ENCODE measurements at regions not wholly inside any gene's neighbourhood (a gene's known extent, or its start where the extent isn't known, plus 50 kb on each side); places are given as distances from the start of the nearest gene placed in this dataset.

DNA sequence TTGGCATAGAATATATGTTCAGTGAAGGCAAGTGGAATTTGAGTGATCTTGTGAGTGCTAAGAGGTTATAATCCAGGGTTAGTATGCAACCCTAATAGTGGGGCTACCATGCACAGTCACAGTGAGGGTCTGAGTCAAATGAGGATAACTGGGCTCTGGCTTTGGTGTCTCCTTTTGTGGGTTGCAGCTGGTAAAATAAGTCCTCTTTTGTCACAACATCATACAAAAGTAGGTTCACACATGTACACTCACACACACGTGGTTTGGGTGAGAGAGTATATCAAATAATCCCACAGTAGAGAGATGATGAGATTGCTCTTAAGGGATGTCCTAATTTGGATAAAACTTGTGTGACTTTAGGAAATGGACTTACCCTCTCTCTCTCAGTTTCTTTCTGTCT, 79.6 kb upstream of the EOLA2 start (continued):
- TF ChIP-seq YY1 (IDR thresholded peaks at IDR 0.05; ENCODE audit: low read depth, low read length) (no peak), SRF (IDR thresholded peaks at IDR 0.05; ENCODE audit: low read depth in 2 of 2, low read length in 2 of 2) (no peak), SPI1 (IDR thresholded peaks at IDR 0.05; ENCODE audit: borderline replicate concordance, insufficient read depth, low read depth, low read length) (no peak), SP1 (IDR thresholded peaks at IDR 0.05; ENCODE audit: low read depth, low read length) (no peak)
- TF ChIP-seq, protein P1, sequence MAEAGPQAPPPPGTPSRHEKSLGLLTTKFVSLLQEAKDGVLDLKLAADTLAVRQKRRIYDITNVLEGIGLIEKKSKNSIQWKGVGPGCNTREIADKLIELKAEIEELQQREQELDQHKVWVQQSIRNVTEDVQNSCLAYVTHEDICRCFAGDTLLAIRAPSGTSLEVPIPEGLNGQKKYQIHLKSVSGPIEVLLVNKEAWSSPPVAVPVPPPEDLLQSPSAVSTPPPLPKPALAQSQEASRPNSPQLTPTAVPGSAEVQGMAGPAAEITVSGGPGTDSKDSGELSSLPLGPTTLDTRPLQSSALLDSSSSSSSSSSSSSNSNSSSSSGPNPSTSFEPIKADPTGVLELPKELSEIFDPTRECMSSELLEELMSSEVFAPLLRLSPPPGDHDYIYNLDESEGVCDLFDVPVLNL (IDR thresholded peaks at IDR 0.05; ENCODE audit: low read depth, low read length) = no peak

GRCh38 chrX:150018931-150019361, 80.7 kb upstream of the EOLA2 start:
- 46% methylated on average over 2 of the region's 2 CpGs for WGBS (ENCODE audit: insufficient coverage, insufficient replicate concordance, low lambda C conversion rate, missing lambda C conversion rate)
- Histone ChIP-seq H3K27ac (ENCODE audit: control insufficient read depth, insufficient read depth) (no peak overlapping the region), H3K27me3 (replicated peaks in 1 of 2; ENCODE audit: control insufficient read depth in 2 of 2, insufficient read depth in 2 of 2, low read length in 1 of 2) (no peaks in the 10 kb centered on the region), H3K4me3 (no peak overlapping the region), H3K9ac (ENCODE audit: control insufficient read depth, insufficient read depth, low read length) (no peak overlapping the region), H3K79me2 (ENCODE audit: control insufficient read depth, insufficient read depth, low read length) (no peaks in the 10 kb centered on the region), H2AFZ (ENCODE audit: control insufficient read depth, low read depth, low read length) (no peak overlapping the region), H3K9me3 (replicated peaks; ENCODE audit: control insufficient read depth, insufficient read depth, low read length) (no peaks in the 10 kb centered on the region), H4K20me1 (ENCODE audit: control insufficient read depth, insufficient read depth) (no peaks in the 10 kb centered on the region), H3K4me1 (ENCODE audit: control insufficient read depth, insufficient read depth, low read length) (no peaks in the 10 kb centered on the region), H3K36me3 (ENCODE audit: control insufficient read depth in 2 of 2, insufficient read depth in 2 of 2, low read length in 1 of 2) (no peaks in the 10 kb centered on the region), H3K4me2 (ENCODE audit: control insufficient read depth, insufficient read depth) (no peak overlapping the region)
- no TSS peak for BruUV-seq (replicated peaks)
- DNase-seq (ENCODE audit: low read depth, low spot score) (no peak), ATAC-seq (no peak), FAIRE-seq (no peak)
- POLR2A ChIA-PET = no interaction called here
- intact Hi-C loops (cut with micrococcal nuclease; ENCODE audit: unreplicated experiment) = no loop called here
- SMC1A ChIA-PET (ENCODE audit: uncharacterized antibody, unreplicated experiment) = no interaction called here
- RAD21 ChIA-PET (ENCODE audit: unreplicated experiment) = no interaction called here
- in situ Hi-C loops (cut with MboI) = no loop called here
- CTCF ChIA-PET = no interaction called here
- no peak for TF ChIP-seq IRF4 (IDR thresholded peaks at IDR 0.05; ENCODE audit: low read depth, low read length)
- TF ChIP-seq BCL3 (IDR thresholded peaks at IDR 0.05; ENCODE audit: borderline replicate concordance, insufficient read depth, low read depth, low read length, poor library complexity, severe bottlenecking) = no peak
- no peak for TF ChIP-seq CUX1 (IDR thresholded peaks at IDR 0.05; ENCODE audit: insufficient replicate concordance, low read depth, low read length)
- no peak for TF ChIP-seq MTA3 (IDR thresholded peaks at IDR 0.05; ENCODE audit: borderline replicate concordance, low read length)
- no peak for TF ChIP-seq CTCF (IDR thresholded peaks at IDR 0.05 in 2 of 3, conservative IDR thresholded peaks at IDR 0.05 in 1 of 3; ENCODE audit: control insufficient read depth in 2 of 3, extremely low read depth in 1 of 3, insufficient read depth in 1 of 3, low read depth in 3 of 3, low read length in 3 of 3)
- no peak for TF ChIP-seq BMI1 (IDR thresholded peaks at IDR 0.05; ENCODE audit: borderline replicate concordance)
